IPS-15b (cell line): ENCODE measurements at regions not wholly inside any gene's neighbourhood (a gene's known extent, or its start where the extent isn't known, plus 50 kb on each side); places are given as distances from the start of the nearest gene placed in this dataset.

Experiments
- H3K27me3 ChIP-seq: one replicate; pipeline ENCODE4 v1.6.1; 2013; ENCODE audit warnings: low read length; ENCODE audit not compliant: control insufficient read depth, insufficient read depth
- H3K36me3 ChIP-seq: one replicate; pipeline ENCODE4 v1.6.1; 2013; ENCODE audit warnings: low read length; ENCODE audit not compliant: control insufficient read depth, insufficient read depth
- H3K4me1 ChIP-seq: one replicate; pipeline ENCODE4 v1.6.1; 2013; ENCODE audit warnings: mild to moderate bottlenecking, low read length; ENCODE audit not compliant: control insufficient read depth, insufficient read depth
- H3K4me3 ChIP-seq: one replicate; pipeline ENCODE4 v1.5.1; 2013; ENCODE audit warnings: low read depth, low read length
- H3K9ac ChIP-seq: one replicate; pipeline ENCODE4 v1.6.1; 2013; ENCODE audit warnings: low read depth, mild to moderate bottlenecking, low read length
- H3K9me3 ChIP-seq: one replicate; pipeline ENCODE4 v1.6.1; 2013; ENCODE audit warnings: mild to moderate bottlenecking, low read length; ENCODE audit not compliant: control insufficient read depth, insufficient read depth

DNA sequence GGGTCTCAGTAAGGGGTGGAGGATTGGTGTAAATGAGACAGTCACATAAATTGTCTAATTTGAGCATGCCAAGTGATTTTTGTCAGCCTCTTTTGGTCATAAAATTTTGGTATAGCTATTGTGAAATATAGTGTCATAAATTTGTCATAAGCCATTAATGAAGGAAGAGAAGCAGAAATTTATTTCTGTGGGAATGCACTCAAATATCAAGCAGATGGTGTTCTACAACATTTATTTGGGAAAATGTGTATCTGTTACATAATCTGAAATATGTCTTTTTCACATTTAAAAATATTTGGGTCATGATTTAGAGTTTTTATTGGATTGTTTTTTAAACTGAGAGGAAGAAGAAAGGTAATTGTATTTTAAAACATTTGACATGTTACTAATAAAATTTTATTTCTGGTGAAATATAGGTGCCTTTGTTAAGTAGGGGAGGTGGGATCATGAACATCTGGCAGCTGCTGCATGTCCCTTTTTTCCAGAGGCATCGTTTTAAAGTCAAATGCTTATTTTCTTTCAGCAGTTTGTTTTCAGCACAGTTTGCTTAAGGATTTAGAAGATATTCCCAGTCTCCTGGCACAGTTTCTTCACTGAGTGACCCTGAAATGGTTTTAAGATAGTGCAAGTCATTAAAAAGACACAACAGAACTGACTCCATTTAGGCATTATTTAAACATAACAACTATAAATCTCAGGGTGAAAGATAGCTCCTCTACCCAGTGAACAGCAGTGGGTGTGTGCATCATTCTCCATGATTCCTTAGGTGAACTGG, 371.7 kb downstream of the SNAPC1 start:
- Histone ChIP-seq H3K4me1 (no peaks in the 10 kb centered on the region), H3K27me3 (no peaks in the 10 kb centered on the region), H3K9me3 (no peaks in the 10 kb centered on the region), H3K4me3 (no peak overlapping the region), H3K9ac (no peak overlapping the region), H3K36me3 (no peaks in the 10 kb centered on the region)

DNA sequence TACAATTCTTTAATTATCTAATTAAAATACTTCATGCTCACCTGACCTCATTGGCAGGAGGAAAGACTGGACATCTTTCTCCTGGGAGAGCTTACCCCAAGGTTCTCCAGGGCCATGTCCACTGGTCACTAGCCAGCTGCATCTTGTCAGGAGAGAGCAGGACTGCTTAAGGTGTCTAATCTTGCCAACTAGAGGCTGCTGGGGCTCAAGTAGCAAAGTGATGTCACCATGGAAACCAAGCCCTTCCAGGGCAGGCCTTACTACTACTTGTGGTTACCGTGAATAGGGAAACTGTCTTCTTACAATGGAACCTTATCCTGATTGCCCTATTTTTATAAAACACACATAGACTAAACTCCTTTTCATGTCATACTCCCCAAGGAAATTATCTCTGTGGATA, 376.4 kb downstream of the SNAPC1 start:
- Histone ChIP-seq H3K4me3 (no peak overlapping the region), H3K9me3 (no peaks in the 10 kb centered on the region), H3K9ac (no peak overlapping the region), H3K4me1 (no peaks in the 10 kb centered on the region), H3K27me3 (no peaks in the 10 kb centered on the region), H3K36me3 (no peaks in the 10 kb centered on the region)

DNA sequence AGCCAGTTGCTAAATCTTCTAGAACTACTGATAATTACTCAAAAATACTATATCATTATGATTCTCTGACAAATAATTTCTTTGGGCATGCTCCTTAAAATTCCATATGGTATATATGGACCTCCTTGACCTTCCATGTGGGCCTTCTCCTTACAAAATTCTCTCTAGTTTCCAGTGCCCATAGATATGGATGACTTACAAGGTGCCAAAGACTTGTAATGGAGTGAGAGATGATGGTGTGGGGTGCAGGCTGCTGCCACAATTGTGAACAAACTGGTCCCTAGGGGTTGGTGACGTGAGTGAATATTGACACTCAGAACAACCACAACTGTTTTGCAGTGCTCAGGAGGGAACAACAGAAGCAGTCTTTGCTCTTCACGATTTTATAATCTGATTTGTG, 378.9 kb downstream of the SNAPC1 start:
- Histone ChIP-seq H3K4me3 (no peak overlapping the region), H3K9ac (no peak overlapping the region), H3K9me3 (no peaks in the 10 kb centered on the region)

DNA sequence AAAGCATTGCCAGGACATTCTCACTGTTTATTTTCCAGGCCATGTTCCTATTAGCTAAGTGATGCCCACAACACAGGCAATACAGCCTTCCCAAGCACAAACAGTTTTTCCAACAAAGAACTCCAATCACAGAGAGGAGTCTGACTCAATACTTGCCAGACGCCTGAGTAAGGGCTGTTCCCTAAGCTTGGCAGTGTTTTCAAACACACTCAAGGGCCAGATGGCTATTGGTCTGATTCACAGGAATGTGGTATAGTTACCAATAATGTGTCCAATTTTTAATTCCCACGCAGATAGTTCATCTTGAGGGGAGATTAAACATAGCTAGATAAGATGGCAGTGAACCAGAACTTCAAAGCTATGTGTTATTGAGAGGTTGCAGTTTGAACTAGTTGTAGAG, 381.0 kb downstream of the SNAPC1 start:
- Histone ChIP-seq H3K4me1 (no peaks in the 10 kb centered on the region), H3K36me3 (no peaks in the 10 kb centered on the region), H3K9ac (no peak overlapping the region), H3K27me3 (no peaks in the 10 kb centered on the region), H3K9me3 (no peaks in the 10 kb centered on the region), H3K4me3 (no peak overlapping the region)

More for the DNA sequence above, 378.9 kb downstream of the SNAPC1 start:
- Histone ChIP-seq H3K36me3 (no peaks in the 10 kb centered on the region), H3K27me3 (no peaks in the 10 kb centered on the region), H3K4me1 (no peaks in the 10 kb centered on the region)

DNA sequence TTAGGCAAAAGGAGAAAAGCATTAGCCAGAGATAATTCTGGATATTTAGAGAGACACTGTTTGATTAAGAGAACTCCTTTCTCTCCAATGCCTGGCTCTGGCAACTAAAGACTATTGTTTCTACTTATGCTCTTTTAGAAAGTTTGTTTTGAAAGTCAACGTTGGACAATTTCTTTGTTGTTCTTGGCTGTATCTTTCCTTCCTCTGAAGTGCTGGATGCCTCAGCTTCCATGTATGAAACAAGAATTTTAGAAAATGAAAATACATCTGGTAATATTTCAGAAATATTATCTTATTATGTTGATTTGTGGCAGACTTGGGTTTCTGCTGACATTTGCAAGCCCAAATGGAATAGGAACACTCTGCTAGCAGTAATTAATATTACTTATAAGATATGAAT, 382.6 kb downstream of the SNAPC1 start:
- H3K27me3 ChIP-seq: no peaks in the 10 kb centered on the region
- H3K36me3 ChIP-seq: no peaks in the 10 kb centered on the region
- H3K4me3 ChIP-seq: no peak overlapping the region
- no peaks in the 10 kb centered on the region for H3K9me3 ChIP-seq
- H3K9ac ChIP-seq: no peak overlapping the region
- H3K4me1 ChIP-seq: no peaks in the 10 kb centered on the region

DNA sequence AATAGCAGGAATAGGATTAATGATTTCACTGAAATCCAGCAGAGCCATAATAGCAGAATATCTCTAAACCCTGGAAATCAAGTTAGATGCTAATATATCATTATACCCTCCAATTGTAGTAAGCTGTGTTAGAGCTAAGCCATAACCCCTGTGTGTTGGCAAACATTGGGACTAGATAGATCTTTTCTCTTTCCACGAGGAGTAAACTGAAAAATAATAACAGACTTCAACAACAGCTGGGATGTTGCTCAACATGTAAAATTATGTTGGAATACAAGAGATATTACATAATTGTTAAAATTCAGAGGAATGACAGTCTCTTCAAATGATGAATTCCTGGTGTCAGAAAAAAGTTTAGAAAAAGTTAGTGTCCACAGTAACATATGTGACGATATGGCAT, 383.8 kb downstream of the SNAPC1 start:
- Histone ChIP-seq H3K27me3 (no peaks in the 10 kb centered on the region), H3K4me3 (no peak overlapping the region), H3K9me3 (no peaks in the 10 kb centered on the region), H3K4me1 (no peaks in the 10 kb centered on the region), H3K36me3 (no peaks in the 10 kb centered on the region), H3K9ac (no peak overlapping the region)

DNA sequence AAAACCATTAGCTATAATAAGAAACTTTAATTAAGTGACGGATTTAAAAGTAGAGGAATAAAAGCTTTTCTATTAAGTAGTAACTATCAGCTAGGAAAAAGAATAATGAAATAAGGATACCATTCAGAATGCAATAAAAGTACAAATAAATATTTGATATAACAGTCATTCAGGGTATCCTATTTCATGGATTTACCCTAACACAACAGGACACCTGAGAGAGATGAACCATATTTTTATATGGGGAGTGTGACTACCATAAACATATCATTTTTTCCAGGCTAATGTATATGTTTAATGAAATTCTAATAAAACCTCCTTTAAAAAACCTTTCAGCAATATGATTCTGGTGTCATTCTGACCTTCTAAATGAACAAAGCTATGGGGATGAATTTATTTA, 393.8 kb downstream of the SNAPC1 start:
- Histone ChIP-seq H3K4me3 (no peak overlapping the region), H3K36me3 (no peaks in the 10 kb centered on the region), H3K9ac (no peak overlapping the region), H3K4me1 (no peaks in the 10 kb centered on the region), H3K27me3 (no peaks in the 10 kb centered on the region), H3K9me3 (no peaks in the 10 kb centered on the region)

DNA sequence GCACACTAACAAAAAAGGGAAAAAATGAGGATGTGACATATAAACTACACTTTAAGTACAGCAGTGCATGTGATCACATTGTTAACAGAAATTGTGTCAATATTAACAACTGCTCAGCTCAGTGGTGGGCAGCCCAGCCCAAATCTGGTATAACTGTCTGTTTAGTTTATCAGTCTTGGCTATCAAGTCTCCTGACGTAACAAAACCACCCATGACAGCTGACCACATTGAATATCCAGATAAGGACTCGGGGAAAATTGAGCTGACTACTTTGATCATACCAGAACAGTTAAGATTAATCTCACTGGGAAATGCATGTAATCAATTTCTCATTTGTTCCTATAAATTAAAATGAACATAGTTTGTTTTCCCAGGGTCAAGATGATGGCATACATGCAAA, 396.6 kb downstream of the SNAPC1 start:
- H3K27me3 ChIP-seq: no peaks in the 10 kb centered on the region
- H3K4me3 ChIP-seq: no peak overlapping the region
- H3K9ac ChIP-seq: no peak overlapping the region
- H3K36me3 ChIP-seq: no peaks in the 10 kb centered on the region
- no peaks in the 10 kb centered on the region for H3K9me3 ChIP-seq
- peaks cover 3% of the 10 kb centered on the region for H3K4me1 ChIP-seq

DNA sequence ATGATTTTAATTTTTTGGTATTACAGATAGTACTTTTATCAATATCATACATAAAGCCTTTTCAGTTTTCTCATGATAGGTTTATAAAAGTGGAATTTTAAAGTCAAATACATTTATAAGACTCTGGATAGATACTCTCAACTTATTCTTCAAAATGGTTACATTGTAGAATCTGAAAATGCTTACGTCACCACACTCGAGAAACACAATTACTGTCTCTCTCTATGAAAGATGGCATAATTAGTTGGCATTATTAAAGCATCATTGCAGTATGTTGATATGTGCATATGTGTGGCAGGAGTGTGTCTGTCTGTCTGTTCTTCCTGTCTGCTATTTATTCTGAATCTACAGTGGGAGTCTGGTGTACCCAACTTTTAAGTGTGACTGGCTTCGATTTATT, 397.1 kb downstream of the SNAPC1 start:
- H3K36me3 ChIP-seq: no peaks in the 10 kb centered on the region

DNA sequence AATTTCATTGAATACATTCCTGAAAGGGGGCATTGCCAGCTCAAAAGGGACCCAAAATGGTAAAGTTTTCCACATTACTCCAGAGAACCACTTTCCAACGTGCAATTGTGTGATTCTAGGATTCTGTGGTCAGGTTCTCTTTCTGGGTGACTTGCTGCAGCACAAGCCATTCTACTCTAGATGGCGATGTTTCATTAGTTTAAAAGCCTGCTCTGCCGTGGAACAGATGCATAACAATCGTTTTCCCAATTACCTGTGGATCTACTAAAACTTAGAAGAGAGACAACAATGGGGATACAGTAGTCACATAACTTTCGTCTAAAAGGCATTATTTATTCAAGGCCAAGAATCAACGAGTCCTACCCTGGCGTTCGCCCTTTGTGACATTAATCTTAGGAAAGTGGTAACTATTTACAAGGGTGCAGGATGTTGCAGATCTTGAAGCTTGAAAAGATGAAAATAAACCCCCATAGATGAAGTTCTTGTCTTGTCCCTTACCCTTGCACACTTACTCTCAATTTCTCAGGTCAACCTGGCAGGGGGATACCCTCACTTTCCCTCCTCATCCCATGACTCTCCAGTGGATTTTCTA, 400.9 kb downstream of the SNAPC1 start:
- Histone ChIP-seq H3K9ac (no peak overlapping the region), H3K4me3 (no peak overlapping the region), H3K9me3 (no peaks in the 10 kb centered on the region), H3K4me1 (peaks cover 3% of the 10 kb centered on the region), H3K36me3 (no peaks in the 10 kb centered on the region), H3K27me3 (no peaks in the 10 kb centered on the region)

More for the DNA sequence above, 397.1 kb downstream of the SNAPC1 start:
- no peaks in the 10 kb centered on the region for H3K27me3 ChIP-seq
- H3K4me3 ChIP-seq: no peak overlapping the region
- H3K4me1 ChIP-seq: peaks cover 3% of the 10 kb centered on the region
- H3K9me3 ChIP-seq: no peaks in the 10 kb centered on the region
- H3K9ac ChIP-seq: no peak overlapping the region

DNA sequence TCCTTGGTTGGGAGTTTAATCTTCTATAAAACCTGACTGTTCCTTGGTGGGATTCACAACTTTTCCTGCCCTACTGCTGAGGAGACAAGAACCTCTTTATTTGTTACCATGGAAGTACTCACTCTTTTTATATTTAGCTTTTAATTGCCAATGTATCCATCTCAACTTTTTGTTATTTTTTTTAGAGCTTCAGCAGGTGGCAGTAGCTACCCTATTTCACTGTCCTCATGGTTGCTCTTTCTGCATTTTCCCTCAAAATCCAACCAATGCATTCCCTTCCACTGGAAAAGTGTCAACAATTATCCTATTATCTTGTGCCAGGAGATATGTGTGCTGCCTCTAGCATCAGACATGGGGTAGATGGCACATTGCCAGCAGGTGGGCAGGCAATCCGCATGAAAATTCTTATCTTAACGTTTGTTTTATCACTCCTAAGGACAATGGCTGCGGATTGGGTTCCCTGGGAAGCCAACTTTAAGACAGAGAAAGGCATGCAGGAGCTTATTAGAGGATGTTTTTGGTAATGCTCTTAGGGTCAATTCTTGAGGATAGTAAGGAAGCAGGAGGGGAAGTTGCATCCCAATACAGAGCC, 406.4 kb downstream of the SNAPC1 start:
- Histone ChIP-seq H3K9me3 (no peaks in the 10 kb centered on the region), H3K36me3 (no peaks in the 10 kb centered on the region), H3K4me1 (no peaks in the 10 kb centered on the region), H3K27me3 (no peaks in the 10 kb centered on the region), H3K9ac (no peak overlapping the region), H3K4me3 (no peak overlapping the region)
